Osteoblast (primary cell): ENCODE measurements at regions not wholly inside any gene's neighbourhood (a gene's known extent, or its start where the extent isn't known, plus 50 kb on each side); places are given as distances from the start of the nearest gene placed in this dataset.

Experiments
- DNase-seq: peaks from one replicate; pipeline ENCODE4 v3.0.0; 2011; ENCODE audit warnings: low spot score, mixed read lengths; ENCODE audit not compliant: insufficient read length; ENCODE audit errors: missing footprints
- H2AFZ ChIP-seq: 2 replicates; pipeline ENCODE4 v1.6.0; 2011; ENCODE audit warnings: mild to moderate bottlenecking, low read length
- H3K27ac ChIP-seq: 2 replicates; pipeline ENCODE4 v1.5.1; 2011; ENCODE audit warnings: mild to moderate bottlenecking, low read depth, low read length, moderate library complexity
- H3K27me3 ChIP-seq: 2 replicates; pipeline ENCODE4 v1.6.0; 2012; ENCODE audit warnings: mild to moderate bottlenecking, control low read depth, inconsistent platforms, low read length, moderate library complexity; ENCODE audit not compliant: insufficient read depth
- H3K36me3 ChIP-seq: 2 replicates; pipeline ENCODE4 v1.5.1; 2011; ENCODE audit warnings: mild to moderate bottlenecking, low read length, control low read depth, moderate library complexity; ENCODE audit not compliant: insufficient read depth
- H3K4me1 ChIP-seq: 2 replicates; pipeline ENCODE4 v1.5.1; 2011; ENCODE audit warnings: mild to moderate bottlenecking, low read length, control low read depth, moderate library complexity; ENCODE audit not compliant: insufficient read depth
- H3K4me2 ChIP-seq: 2 replicates; pipeline ENCODE4 v1.6.0; 2011; ENCODE audit warnings: mild to moderate bottlenecking, low read length; ENCODE audit not compliant: insufficient read depth
- H3K4me3 ChIP-seq: fragments of 200-600 bp; sonication (generic); 3 replicates; pipeline ENCODE4 v1.5.1; 2012; ENCODE audit warnings: mild to moderate bottlenecking, low read length, inconsistent platforms; ENCODE audit not compliant: insufficient read depth
- H3K79me2 ChIP-seq: 2 replicates; pipeline ENCODE4 v1.6.0; 2012; ENCODE audit warnings: mild to moderate bottlenecking, low read length, control low read depth, inconsistent platforms; ENCODE audit not compliant: insufficient read depth
- H3K9me3 ChIP-seq: 2 replicates; pipeline ENCODE4 v1.5.1; 2011; ENCODE audit warnings: low read depth, low read length, control low read depth
- H4K20me1 ChIP-seq: 2 replicates; pipeline ENCODE4 v1.6.0; 2012; ENCODE audit warnings: mild to moderate bottlenecking, low read length, control low read depth; ENCODE audit not compliant: insufficient read depth
- TF ChIP-seq, protein P1 (sequence below): IDR thresholded peaks from 2 replicates; pipeline ENCODE4 v1.5.1; 2011; ENCODE audit warnings: mild to moderate bottlenecking, low read depth, low read length, moderate library complexity; ENCODE audit errors: extremely low read depth

DNA sequence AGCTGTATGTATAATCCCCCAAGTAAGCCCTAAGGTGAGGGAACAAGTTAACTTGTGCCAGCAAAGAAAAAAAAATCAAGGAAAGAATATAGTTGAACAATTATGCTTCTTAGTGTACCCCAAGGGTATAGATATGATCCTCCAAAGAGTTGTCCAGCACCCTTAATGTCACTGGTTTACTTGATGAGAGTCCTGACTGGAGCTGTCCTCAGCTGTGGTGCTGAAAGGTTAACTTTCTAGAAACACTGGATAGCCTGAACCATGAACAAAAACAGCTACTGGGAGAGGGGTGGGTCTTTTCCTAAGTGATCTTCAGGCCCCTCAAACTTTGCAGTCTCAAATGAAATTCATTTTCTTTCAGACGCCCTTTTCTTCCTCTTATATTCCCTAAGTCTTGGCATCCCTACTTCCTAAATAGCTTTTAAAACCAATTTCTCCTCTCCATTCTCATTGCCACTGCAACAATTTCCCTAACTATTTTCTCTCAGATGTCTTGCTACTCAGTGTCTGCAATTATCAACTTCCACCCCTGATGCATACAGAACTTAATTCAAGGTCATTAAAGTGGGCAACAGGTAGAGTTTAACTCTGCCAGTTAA, 83.5 kb upstream of the PROKR2 start:
- Histone ChIP-seq H3K79me2 (no peaks in the 10 kb centered on the region), H3K9me3 (no peaks in the 10 kb centered on the region), H3K4me2 (no peak overlapping the region), H3K36me3 (no peaks in the 10 kb centered on the region), H2AFZ (no peak overlapping the region), H3K27ac (no peak overlapping the region), H4K20me1 (no peaks in the 10 kb centered on the region), H3K27me3 (no peaks in the 10 kb centered on the region), H3K4me3 (no peak overlapping the region), H3K4me1 (no peaks in the 10 kb centered on the region)
- DNase-seq, result no peak
- TF ChIP-seq, protein P1, sequence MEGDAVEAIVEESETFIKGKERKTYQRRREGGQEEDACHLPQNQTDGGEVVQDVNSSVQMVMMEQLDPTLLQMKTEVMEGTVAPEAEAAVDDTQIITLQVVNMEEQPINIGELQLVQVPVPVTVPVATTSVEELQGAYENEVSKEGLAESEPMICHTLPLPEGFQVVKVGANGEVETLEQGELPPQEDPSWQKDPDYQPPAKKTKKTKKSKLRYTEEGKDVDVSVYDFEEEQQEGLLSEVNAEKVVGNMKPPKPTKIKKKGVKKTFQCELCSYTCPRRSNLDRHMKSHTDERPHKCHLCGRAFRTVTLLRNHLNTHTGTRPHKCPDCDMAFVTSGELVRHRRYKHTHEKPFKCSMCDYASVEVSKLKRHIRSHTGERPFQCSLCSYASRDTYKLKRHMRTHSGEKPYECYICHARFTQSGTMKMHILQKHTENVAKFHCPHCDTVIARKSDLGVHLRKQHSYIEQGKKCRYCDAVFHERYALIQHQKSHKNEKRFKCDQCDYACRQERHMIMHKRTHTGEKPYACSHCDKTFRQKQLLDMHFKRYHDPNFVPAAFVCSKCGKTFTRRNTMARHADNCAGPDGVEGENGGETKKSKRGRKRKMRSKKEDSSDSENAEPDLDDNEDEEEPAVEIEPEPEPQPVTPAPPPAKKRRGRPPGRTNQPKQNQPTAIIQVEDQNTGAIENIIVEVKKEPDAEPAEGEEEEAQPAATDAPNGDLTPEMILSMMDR, result no peak

DNA sequence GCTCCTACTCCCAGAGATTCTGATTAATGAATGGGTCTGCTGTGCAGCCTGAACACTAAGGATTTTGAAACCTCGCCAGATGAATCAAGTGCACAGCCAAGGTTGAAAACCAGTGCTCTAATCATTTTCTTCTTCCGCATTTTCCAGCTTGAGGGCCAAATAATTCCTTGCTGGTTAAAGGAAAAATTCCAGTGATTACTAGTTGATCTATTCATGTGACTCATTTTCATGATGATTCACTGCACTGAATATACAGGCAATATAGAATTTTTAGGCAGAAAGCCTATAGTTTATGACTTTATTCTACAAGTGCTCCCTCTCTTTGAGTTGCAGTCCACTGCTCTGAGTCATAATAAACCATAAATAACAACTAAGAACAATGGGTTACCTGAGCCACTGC, 80.6 kb upstream of the PROKR2 start:
- Histone ChIP-seq H3K4me2 (no peak overlapping the region), H3K4me3 (no peak overlapping the region), H3K9me3 (no peaks in the 10 kb centered on the region), H3K27ac (no peak overlapping the region), H3K27me3 (no peaks in the 10 kb centered on the region), H3K79me2 (no peaks in the 10 kb centered on the region), H3K36me3 (no peaks in the 10 kb centered on the region), H3K4me1 (no peaks in the 10 kb centered on the region), H2AFZ (no peak overlapping the region), H4K20me1 (no peaks in the 10 kb centered on the region)
- no peak for DNase-seq
- TF ChIP-seq, protein P1, result no peak

DNA sequence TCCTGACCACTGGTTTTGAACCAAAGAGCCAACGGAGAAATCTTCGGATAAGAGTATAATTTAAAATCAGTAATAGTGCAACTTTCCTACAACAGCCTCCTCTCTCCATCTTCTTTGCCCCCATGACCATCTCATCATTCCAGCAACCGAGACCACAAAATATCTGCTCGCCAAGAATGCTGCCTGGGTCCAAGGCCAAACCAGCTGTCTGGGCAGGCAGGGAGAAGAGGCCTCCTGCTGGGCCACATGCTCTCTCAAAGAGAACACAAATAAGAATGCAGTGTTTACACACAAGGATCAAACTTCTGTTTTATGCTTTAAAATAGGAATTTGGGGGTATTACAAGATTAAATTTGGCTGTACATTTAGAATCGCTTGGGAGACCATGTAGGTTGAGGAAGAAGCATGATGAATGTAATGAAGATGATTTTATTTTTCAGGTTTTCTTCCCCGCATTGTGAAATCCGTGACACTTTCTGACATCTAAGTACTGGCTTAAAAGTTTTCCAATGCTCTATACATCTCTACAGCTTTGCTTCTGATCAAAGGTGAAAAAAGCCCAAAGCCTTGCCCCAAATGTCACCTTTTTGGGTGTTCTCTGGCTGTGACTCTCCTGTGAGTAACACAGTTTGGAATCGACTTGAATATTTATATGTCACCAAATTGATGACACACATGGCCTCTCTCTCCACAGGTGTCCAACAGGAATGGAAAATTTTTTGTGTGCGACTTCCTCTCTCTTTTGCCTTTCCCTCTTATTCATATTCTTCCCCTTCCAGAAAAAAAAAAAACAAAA, 79.4 kb upstream of the PROKR2 start:
- TF ChIP-seq, protein P1, result no peak
- H3K4me3 ChIP-seq, result no peak overlapping the region
- no peaks in the 10 kb centered on the region for H3K9me3 ChIP-seq
- H3K27ac ChIP-seq, result no peak overlapping the region
- no peaks in the 10 kb centered on the region for H3K27me3 ChIP-seq
- DNase-seq, result no peak
- H3K4me1 ChIP-seq, result no peaks in the 10 kb centered on the region
- H4K20me1 ChIP-seq, result no peaks in the 10 kb centered on the region
- no peak overlapping the region for H3K4me2 ChIP-seq
- H3K36me3 ChIP-seq, result no peaks in the 10 kb centered on the region
- H3K79me2 ChIP-seq, result no peaks in the 10 kb centered on the region
- H2AFZ ChIP-seq, result no peak overlapping the region

DNA sequence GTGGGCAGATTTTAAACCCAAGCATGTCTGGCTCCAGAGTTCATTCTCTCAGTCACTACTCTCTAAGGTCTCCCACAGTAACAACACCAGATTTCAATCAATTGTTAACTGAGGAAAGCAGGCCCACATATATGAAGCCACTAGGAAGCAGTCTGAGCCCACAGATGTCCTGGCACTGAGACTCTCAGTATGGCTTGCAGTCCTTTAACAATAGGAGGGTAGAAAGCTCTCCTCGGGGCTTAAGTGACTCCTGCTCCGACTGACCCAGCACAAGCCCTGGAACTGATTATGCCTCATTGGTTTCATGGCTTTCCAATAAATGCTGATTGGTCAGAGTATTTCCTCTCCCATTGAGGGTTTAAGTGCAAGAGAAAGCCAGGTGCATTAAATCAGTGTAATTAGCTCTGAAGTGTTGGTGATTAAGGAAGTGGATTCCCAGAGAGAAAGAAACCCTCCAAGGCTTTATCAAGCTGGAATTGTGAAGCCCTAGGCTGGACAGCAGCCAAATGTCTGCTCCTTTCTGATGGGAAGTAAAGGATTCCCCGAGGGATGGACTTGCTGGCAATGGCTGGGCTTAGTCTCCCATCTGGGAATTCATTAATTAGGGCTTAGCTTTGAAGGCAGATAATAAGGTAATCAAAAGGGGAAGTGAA, 76.6 kb upstream of the PROKR2 start:
- TF ChIP-seq, protein P1, result no peak
- Histone ChIP-seq H3K4me1 (no peaks in the 10 kb centered on the region), H3K36me3 (no peaks in the 10 kb centered on the region), H3K27me3 (no peaks in the 10 kb centered on the region), H3K4me2 (no peak overlapping the region), H3K27ac (no peak overlapping the region), H3K79me2 (no peaks in the 10 kb centered on the region), H3K9me3 (no peaks in the 10 kb centered on the region), H2AFZ (no peak overlapping the region), H4K20me1 (no peaks in the 10 kb centered on the region), H3K4me3 (no peak overlapping the region)
- no peak for DNase-seq
